ENCODE measurements at regions not wholly inside any gene's neighbourhood (a gene's known extent, or its start where the extent isn't known, plus 50 kb on each side); places are given as distances from the start of the nearest gene placed in this dataset.

- TF ChIP-seq RELB (IDR thresholded peaks at IDR 0.05; ENCODE audit: low read depth) (no peak), BCLAF1 (IDR thresholded peaks at IDR 0.05) (no peak), MXI1 (IDR thresholded peaks at IDR 0.05; ENCODE audit: low read depth, low read length) (no peak), POLR2AphosphoS2 (IDR thresholded peaks at IDR 0.05; ENCODE audit: low read depth, low read length) (no peak)
Observed at GRCh38 chr9:29397148-29397547, 1823.9 kb upstream of the C9orf72 start (continued).

- Histone ChIP-seq H3K9me3 (replicated peaks; ENCODE audit: control insufficient read depth, insufficient read depth, low read length) (no peaks in the 10 kb centered on the region), H3K36me3 (ENCODE audit: control insufficient read depth in 2 of 2, insufficient read depth in 2 of 2, low read length in 1 of 2) (no peaks in the 10 kb centered on the region), H3K27ac (ENCODE audit: control insufficient read depth, insufficient read depth) (no peak overlapping the region), H3K9ac (ENCODE audit: control insufficient read depth, insufficient read depth, low read length) (no peak overlapping the region), H3K27me3 (replicated peaks in 1 of 2; ENCODE audit: control insufficient read depth in 2 of 2, insufficient read depth in 2 of 2, low read length in 1 of 2) (no peaks in the 10 kb centered on the region), H3K4me3 (no peak overlapping the region), H3K79me2 (ENCODE audit: control insufficient read depth, insufficient read depth, low read length) (no peaks in the 10 kb centered on the region), H3K4me2 (ENCODE audit: control insufficient read depth, insufficient read depth) (no peak overlapping the region), H2AFZ (ENCODE audit: control insufficient read depth, low read depth, low read length) (no peak overlapping the region), H3K4me1 (ENCODE audit: control insufficient read depth, insufficient read depth, low read length) (no peaks in the 10 kb centered on the region), H4K20me1 (ENCODE audit: control insufficient read depth, insufficient read depth) (no peaks in the 10 kb centered on the region)
- ChIA-PET RAD21 (ENCODE audit: unreplicated experiment) (no interaction called here), POLR2A (no interaction called here), SMC1A (ENCODE audit: uncharacterized antibody, unreplicated experiment) (no interaction called here), CTCF (no interaction called here)
- DNase-seq (ENCODE audit: low read depth, low spot score) (no peak), ATAC-seq (no peak), FAIRE-seq (no peak)
- in situ Hi-C loops (cut with MboI) (no loop called here), intact Hi-C loops (cut with micrococcal nuclease; ENCODE audit: unreplicated experiment) (no loop called here)
- WGBS (ENCODE audit: insufficient coverage, insufficient replicate concordance, low lambda C conversion rate, missing lambda C conversion rate): 0% methylated on average over 2 of the region's 2 CpGs
- TF ChIP-seq CBX3 (IDR thresholded peaks at IDR 0.05; ENCODE audit: borderline replicate concordance, low read depth) (no peak), ZNF24 (IDR thresholded peaks at IDR 0.05) (no peak), EZH2 (IDR thresholded peaks at IDR 0.05; ENCODE audit: borderline replicate concordance, control insufficient read depth, low read depth, low read length) (no peak), GATAD2B (conservative IDR thresholded peaks at IDR 0.05; ENCODE audit: low read depth) (no peak)
- no TSS peak for BruUV-seq (replicated peaks)
Observed at GRCh38 chr9:29416204-29416603, 1842.9 kb upstream of the C9orf72 start.
